ENCODE measurements at regions not wholly inside any gene's neighbourhood (a gene's known extent, or its start where the extent isn't known, plus 50 kb on each side); places are given as distances from the start of the nearest gene placed in this dataset.

DNA sequence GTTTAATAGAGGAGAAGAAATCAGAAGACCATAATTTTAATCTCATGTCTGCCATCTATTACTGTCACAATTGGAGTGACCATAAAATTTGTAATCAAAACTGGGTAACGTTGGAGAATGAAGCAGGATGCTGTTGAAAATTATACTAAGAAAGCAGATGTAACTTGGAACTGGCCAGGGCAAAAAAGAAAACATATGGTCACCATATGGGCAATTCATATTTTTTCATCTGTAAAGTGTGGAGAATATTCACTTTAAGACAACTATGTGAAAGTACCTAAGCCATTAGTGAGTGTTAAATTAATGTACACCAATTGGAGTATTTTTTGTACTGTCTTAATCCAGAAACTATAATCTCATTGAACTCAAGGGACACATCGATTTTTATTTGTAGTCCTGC is 1008.0 kb downstream of the GLUD2 start:
- no peak overlapping the region for H3K27ac Mint-ChIP-seq
- DNase-seq = no peak
- no peak for ATAC-seq (replicated peaks)
- H3K4me1 Mint-ChIP-seq = no peaks in the 10 kb centered on the region
- no peaks in the 10 kb centered on the region for H3K36me3 Mint-ChIP-seq
- no peaks in the 10 kb centered on the region for H3K9me3 Mint-ChIP-seq
- no peak overlapping the region for H3K4me3 Mint-ChIP-seq
- H3K27me3 Mint-ChIP-seq = no peaks in the 10 kb centered on the region

DNA sequence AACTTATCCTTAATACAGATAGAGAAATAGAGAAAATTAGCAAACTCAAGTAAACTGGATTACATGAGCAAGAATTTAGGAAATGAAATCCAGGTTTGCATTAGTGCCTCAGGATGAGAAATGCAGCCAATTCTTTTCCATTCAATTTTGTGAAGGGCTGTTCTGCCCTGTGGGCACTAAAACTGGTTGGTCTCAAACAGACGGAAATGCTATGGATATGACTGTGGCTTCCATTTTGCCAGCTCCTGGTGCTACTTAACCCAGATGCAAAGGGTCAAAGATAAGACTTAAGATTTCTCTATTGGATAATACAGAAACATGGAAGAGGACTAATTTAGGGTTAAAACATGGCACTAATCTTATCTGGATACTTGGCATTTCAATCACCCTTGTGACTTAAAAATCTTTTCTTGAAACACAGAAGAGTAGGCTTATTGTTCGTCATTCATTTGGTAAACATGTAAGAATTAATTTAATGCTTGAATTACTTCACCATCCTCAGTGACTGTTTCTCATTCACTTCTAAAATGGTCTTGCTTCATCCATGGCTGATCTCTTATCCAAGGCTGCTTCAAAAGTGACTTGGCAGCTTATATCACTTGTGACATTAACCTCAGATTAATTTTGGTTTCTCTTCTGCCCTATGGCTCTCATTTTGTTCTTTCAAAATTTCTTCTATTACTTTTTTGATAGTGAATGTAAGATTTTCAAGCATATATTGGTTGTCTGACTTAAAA is 1008.7 kb downstream of the GLUD2 start:
- H3K4me3 Mint-ChIP-seq = no peak overlapping the region
- no peak overlapping the region for H3K27ac Mint-ChIP-seq
- DNase-seq (no peak), ATAC-seq (replicated peaks) (no peak)
- H3K36me3 Mint-ChIP-seq = no peaks in the 10 kb centered on the region
- no peaks in the 10 kb centered on the region for H3K9me3 Mint-ChIP-seq
- H3K27me3 Mint-ChIP-seq = no peaks in the 10 kb centered on the region
- no peaks in the 10 kb centered on the region for H3K4me1 Mint-ChIP-seq

DNA sequence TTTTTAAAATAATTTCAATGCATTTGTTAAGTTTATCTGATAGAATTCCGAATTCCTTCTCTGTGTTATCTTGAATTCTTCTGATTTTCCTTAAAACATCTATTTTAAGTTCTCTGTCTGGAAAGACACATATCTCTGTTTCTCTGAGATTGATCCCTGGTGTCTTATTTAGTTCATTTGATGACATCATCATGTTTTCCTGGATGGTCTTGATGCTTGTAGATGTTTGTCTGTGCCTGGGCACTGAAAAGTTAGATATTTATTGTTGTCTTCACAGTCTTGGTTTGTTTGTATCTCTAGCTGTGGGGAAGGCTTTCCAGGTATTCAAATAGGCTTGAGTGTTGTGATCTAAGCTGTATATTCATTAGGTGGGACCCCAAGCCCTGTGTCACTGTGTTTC is 1028.8 kb downstream of the GLUD2 start:
- Mint-ChIP-seq H3K27me3 (no peaks in the 10 kb centered on the region), H3K27ac (no peak overlapping the region), H3K36me3 (no peaks in the 10 kb centered on the region), H3K9me3 (peaks cover 5 to 6% of the 10 kb centered on the region in 2 donors), H3K4me3 (no peak overlapping the region), H3K4me1 (no peaks in the 10 kb centered on the region)
- DNase-seq = no peak
- no peak for ATAC-seq (replicated peaks)

DNA sequence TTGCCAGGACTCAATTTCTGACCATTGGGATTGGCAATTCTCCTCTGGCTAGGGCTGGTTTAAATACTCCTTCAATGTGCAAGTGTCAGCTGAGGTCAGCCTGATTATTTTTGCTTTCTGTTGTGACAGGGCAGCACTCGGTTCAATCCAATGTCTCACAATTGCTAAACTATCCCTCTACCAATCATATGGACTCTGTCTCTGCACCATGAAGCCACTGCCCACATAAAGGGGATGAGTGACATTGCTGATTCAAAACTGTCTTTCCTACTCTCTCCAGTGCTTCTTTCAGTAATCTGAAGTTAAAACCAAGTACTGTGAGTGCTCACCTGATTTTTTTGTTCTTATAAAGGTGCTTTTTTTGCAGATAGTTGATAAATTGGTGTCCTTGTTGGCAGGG is 1030.7 kb downstream of the GLUD2 start:
- Mint-ChIP-seq H3K4me1 (no peaks in the 10 kb centered on the region), H3K36me3 (no peaks in the 10 kb centered on the region), H3K27me3 (no peaks in the 10 kb centered on the region), H3K9me3 (peaks cover 5 to 6% of the 10 kb centered on the region in 2 donors), H3K27ac (no peak overlapping the region), H3K4me3 (no peak overlapping the region)
- DNase-seq (no peak), ATAC-seq (replicated peaks) (no peak)

DNA sequence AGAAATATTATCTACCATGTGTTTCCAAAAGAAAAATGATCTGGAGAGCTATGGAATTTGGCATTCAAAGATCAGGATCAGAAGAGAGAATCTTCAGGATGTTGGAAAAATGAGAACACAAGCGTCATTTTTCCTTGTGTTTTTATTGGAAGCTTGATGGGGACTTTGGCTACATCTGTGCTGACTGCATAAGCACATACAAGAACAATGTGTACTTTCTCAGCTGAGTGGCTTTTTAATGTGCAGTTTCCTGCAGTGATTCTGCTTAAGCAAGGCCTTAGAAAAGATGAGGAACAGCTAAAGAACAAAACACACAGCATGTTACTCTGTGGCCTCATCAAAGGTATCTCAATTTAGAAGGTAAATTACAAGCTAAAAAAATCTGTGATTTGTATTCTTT is 1039.9 kb downstream of the GLUD2 start:
- no peak for DNase-seq
- Mint-ChIP-seq H3K4me1 (no peaks in the 10 kb centered on the region), H3K4me3 (no peak overlapping the region), H3K36me3 (no peaks in the 10 kb centered on the region), H3K9me3 (peaks cover 0 to 3% of the 10 kb centered on the region in 2 donors), H3K27ac (no peak overlapping the region), H3K27me3 (no peaks in the 10 kb centered on the region)
- no peak for ATAC-seq (replicated peaks)

DNA sequence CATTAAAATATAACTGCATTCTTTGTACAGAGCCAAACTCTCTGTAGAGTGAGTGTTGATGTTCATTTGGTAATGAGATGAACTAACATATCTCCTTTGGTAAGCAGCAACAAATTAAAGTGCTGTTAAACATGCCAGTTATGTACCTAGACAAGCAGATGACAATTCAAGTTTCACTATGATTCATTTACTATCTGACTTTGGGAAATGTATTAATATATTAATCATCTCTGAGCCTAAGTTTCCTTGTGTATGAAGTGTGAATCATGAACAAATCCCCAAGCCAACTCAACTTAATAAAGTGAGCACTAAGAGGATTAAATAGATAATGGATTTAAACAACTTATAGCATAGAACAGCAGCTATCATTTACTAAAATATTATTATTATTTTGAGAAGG is 1044.2 kb downstream of the GLUD2 start:
- no peaks in the 10 kb centered on the region for H3K4me1 Mint-ChIP-seq
- no peaks in the 10 kb centered on the region for H3K27me3 Mint-ChIP-seq
- no peaks in the 10 kb centered on the region for H3K36me3 Mint-ChIP-seq
- DNase-seq (no peak), ATAC-seq (replicated peaks) (no peak)
- no peak overlapping the region for H3K27ac Mint-ChIP-seq
- peaks cover 6 to 9% of the 10 kb centered on the region in 2 donors for H3K9me3 Mint-ChIP-seq
- H3K4me3 Mint-ChIP-seq = no peak overlapping the region

DNA sequence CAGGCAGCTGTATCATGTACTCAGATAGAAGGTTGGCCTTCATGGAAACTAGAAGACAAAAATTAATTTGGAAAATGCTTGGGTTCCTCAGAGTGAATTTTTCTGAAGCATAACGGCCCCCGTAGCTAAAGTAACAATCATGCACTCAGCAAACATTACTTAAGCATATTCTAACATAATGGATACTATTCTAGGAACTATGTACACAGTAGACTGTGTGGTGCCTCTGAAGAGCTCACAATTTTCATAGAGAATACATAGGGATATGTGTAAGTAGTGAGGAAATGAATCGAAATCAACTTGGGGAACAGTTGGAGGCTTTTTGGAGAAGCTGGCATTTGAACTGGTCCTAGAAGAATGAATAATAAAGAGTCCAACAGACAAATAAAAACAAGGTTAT is 1045.0 kb downstream of the GLUD2 start:
- ATAC-seq (replicated peaks) (no peak), DNase-seq (no peak)
- no peaks in the 10 kb centered on the region for H3K27me3 Mint-ChIP-seq
- H3K36me3 Mint-ChIP-seq = no peaks in the 10 kb centered on the region
- H3K27ac Mint-ChIP-seq = no peak overlapping the region
- H3K9me3 Mint-ChIP-seq = peaks cover 6 to 11% of the 10 kb centered on the region in 2 donors
- no peak overlapping the region for H3K4me3 Mint-ChIP-seq
- no peaks in the 10 kb centered on the region for H3K4me1 Mint-ChIP-seq

DNA sequence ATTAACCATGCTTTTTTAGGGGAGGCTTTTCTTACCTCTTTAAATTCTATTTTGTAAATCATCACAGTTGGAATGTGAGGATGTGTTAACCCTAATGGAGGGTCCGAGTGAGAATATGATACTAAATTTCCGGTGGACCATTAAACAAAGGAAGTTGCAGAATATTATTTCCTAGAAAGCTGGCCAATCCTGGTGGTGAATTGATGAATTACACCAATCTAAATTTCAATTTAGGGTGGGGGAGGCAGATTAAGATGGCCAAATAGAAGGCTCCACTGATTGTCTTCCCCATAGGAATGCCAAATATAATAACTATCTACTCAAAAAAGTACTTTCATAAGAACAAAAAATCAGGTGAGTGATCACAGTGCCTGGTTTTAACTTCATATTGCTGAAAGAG is 1045.6 kb downstream of the GLUD2 start:
- no peak for ATAC-seq (replicated peaks)
- no peak overlapping the region for H3K27ac Mint-ChIP-seq
- peaks cover 6 to 11% of the 10 kb centered on the region in 2 donors for H3K9me3 Mint-ChIP-seq
- H3K4me1 Mint-ChIP-seq = no peaks in the 10 kb centered on the region
- no peaks in the 10 kb centered on the region for H3K36me3 Mint-ChIP-seq
- no peak for DNase-seq
- H3K4me3 Mint-ChIP-seq = no peak overlapping the region
- H3K27me3 Mint-ChIP-seq = no peaks in the 10 kb centered on the region

DNA sequence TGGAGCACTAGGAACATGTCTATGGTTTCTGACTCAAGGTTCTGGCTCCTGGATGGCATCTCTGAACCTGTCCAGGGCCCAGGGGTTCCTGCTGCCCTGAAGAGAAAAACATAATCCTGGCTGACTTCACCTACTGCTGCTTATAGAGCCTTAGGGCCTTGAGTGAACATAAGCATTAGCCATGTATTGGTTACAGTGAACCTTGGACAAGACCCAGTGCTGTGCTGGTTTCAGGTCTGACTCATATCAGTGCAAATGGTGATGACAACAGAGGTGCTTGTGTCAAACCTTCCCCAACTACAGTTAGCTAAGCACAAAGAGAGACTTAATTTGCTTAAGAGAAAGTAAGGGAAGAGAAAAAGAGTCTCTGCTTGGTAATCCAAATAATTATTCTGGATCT is 1047.2 kb downstream of the GLUD2 start:
- ATAC-seq (replicated peaks) = no peak
- DNase-seq = no peak
- Mint-ChIP-seq H3K4me3 (no peak overlapping the region), H3K27me3 (no peaks in the 10 kb centered on the region), H3K27ac (no peak overlapping the region), H3K4me1 (no peaks in the 10 kb centered on the region), H3K9me3 (peaks cover 10 to 18% of the 10 kb centered on the region in 2 donors), H3K36me3 (no peaks in the 10 kb centered on the region)

DNA sequence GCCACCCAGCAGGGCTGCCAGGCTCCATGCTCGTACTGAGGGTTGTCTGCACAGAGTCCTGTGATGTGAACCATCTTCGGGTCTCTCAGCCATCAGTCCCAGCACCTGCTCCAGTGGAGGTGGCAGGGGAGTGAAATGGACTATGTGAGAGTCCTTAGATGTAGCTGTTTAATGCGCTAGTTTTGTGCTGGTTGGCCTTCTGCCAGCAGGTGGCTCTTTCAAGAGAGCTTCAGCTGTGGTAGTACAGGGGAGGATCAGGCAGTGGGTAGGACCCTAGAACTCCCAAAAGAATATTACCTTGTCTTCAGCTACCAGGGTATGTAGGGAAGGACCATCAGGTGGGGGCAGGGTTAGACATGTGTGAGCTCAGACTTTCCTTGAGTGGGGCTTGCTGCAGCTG is 1066.0 kb downstream of the GLUD2 start:
- H3K4me1 Mint-ChIP-seq = no peaks in the 10 kb centered on the region
- no peak overlapping the region for H3K27ac Mint-ChIP-seq
- peaks cover 5 to 9% of the 10 kb centered on the region in 2 donors for H3K9me3 Mint-ChIP-seq
- no peak for ATAC-seq (replicated peaks)
- no peak for DNase-seq
- no peaks in the 10 kb centered on the region for H3K27me3 Mint-ChIP-seq
- H3K4me3 Mint-ChIP-seq = no peak overlapping the region
- no peaks in the 10 kb centered on the region for H3K36me3 Mint-ChIP-seq

DNA sequence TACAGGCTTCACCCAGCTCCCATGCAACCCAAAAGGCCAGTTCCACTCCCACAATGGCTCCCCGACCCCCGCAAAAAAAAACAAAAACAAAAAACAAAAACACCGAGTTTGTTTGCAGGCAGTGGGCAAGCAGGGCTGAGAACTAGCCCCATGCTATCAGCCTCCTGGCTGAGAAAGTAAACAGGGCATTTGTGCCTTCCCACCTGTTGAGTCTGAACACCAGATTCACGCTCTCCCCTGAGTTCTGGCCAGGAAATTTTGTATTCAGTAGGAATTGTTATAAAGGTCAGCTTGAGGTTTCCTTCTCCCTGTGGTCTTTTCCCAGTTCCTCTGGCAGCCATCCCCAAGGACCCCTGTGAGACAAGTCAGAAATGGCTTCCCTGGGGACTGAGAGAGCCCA is 1066.5 kb downstream of the GLUD2 start:
- DNase-seq (no peak), ATAC-seq (replicated peaks) (no peak)
- peaks cover 5 to 9% of the 10 kb centered on the region in 2 donors for H3K9me3 Mint-ChIP-seq
- H3K27me3 Mint-ChIP-seq = no peaks in the 10 kb centered on the region
- no peaks in the 10 kb centered on the region for H3K4me1 Mint-ChIP-seq
- H3K36me3 Mint-ChIP-seq = no peaks in the 10 kb centered on the region
- no peak overlapping the region for H3K27ac Mint-ChIP-seq
- no peak overlapping the region for H3K4me3 Mint-ChIP-seq

DNA sequence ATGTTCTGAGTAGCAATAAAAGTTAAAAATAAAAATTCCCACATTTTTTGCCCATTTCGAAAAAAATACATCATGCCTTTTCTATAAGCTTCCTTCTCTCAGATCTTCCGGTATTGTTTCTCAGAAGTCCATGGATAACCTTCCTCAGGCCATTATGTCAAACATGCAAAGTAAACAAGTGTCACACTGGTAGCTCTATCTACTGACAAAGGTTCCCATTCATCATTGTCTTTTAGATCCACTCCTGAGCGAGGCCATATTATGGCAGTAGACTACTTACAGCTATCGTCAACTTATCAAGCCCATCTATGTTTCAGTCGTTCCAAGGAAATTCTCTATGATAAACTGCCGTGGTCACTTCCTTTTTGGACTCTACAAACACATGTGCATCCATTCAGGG is 1068.2 kb downstream of the GLUD2 start:
- ATAC-seq (replicated peaks) (no peak), DNase-seq (no peak)
- H3K4me3 Mint-ChIP-seq = no peak overlapping the region
- no peaks in the 10 kb centered on the region for H3K27me3 Mint-ChIP-seq
- H3K9me3 Mint-ChIP-seq = peaks cover 3 to 9% of the 10 kb centered on the region in 2 donors
- no peaks in the 10 kb centered on the region for H3K4me1 Mint-ChIP-seq
- H3K36me3 Mint-ChIP-seq = no peaks in the 10 kb centered on the region
- no peak overlapping the region for H3K27ac Mint-ChIP-seq

DNA sequence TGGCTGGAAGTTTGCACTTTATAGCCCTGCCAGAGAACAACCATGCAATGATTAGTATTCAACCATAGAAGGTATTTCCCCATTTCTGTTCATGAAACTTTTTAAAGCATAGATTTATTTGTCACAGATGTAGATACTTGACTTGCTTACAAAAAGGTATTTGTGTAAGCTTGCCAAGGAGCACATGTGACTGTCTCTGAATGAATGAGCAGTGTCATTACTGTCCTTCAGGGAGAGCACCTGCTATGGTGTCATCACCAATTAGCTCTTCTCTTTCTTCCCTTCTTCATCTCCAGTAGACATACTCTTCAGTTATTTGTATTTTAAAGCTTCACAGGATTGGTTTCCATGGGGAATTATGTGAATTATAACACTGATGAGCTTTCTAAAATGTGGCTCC is 1064.7 kb upstream of the GRIA3 start:
- Mint-ChIP-seq H3K36me3 (no peaks in the 10 kb centered on the region), H3K4me1 (no peaks in the 10 kb centered on the region), H3K27ac (no peak overlapping the region), H3K27me3 (no peaks in the 10 kb centered on the region), H3K4me3 (no peak overlapping the region), H3K9me3 (peaks cover 0 to under 1% of the 10 kb centered on the region in 2 donors)
- DNase-seq (no peak), ATAC-seq (replicated peaks) (no peak)

DNA sequence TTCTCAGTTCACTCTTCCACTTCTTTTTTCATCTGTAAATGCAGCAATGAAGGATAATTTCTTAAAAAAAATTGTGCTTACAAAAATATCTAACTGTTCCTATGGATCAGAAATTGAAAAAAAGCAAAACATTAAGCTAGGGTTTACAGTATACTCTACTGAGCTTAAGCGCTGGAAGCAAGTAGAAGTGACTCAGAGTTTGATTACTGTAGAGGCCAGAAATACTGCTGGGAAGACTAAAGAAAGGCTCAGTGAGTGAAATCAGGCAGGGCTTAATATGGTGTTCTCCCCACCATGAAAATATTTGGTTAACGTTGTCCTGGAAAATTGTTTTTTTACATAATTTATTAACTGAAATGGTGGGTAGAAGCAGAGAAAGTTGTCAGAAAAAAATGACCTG is 1061.8 kb upstream of the GRIA3 start:
- H3K27ac Mint-ChIP-seq = no peak overlapping the region
- no peaks in the 10 kb centered on the region for H3K4me1 Mint-ChIP-seq
- ATAC-seq (replicated peaks) (no peak), DNase-seq (no peak)
- no peak overlapping the region for H3K4me3 Mint-ChIP-seq
- no peaks in the 10 kb centered on the region for H3K27me3 Mint-ChIP-seq
- no peaks in the 10 kb centered on the region for H3K36me3 Mint-ChIP-seq
- H3K9me3 Mint-ChIP-seq = peaks cover under 1 to 7% of the 10 kb centered on the region in 2 donors

DNA sequence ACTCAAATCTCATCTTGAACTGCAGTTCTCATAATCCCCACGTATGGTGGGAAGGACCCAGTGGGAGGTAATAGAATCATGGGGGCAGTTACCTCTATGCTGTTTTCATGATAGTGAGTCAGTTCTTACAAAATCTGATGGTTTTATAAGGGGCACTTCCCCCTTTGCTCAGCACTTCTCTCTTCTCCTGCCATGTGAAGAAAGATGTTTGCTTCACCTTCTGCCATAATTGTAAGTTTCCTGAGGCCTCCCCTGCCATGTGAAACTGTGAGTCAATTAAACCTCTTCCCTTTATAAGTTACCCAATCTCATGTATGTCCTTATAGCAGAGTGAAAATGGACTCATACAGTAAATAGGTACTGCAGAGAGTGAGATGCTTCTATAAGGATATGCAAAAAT is 1050.6 kb upstream of the GRIA3 start:
- Mint-ChIP-seq H3K9me3 (peaks cover 7 to 9% of the 10 kb centered on the region in 2 donors), H3K27me3 (no peaks in the 10 kb centered on the region), H3K4me1 (no peaks in the 10 kb centered on the region), H3K27ac (no peak overlapping the region), H3K36me3 (no peaks in the 10 kb centered on the region), H3K4me3 (no peak overlapping the region)
- no peak for ATAC-seq (replicated peaks)
- no peak for DNase-seq

DNA sequence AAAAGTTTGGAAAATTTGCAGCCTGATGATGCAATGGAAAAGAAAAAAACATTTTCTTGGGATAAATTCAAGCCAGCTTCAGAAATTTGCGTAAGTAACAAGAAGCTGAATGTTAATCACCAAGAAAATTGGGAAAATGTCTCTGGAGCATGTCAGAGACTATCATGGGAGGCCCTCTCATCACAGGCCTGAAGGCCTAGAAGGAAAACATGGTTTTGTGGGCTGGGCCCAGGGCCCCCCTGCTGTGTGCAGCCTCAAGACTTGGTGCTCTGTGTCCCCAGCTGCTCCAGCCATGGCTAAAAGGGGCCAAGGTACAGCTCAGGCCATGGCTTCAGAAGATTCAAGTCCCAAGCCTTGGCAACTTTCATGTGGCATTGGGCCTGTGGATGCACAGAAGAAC is 1049.8 kb upstream of the GRIA3 start:
- no peaks in the 10 kb centered on the region for H3K4me1 Mint-ChIP-seq
- peaks cover 7 to 9% of the 10 kb centered on the region in 2 donors for H3K9me3 Mint-ChIP-seq
- DNase-seq (no peak), ATAC-seq (replicated peaks) (no peak)
- no peak overlapping the region for H3K27ac Mint-ChIP-seq
- H3K4me3 Mint-ChIP-seq = no peak overlapping the region
- no peaks in the 10 kb centered on the region for H3K27me3 Mint-ChIP-seq
- no peaks in the 10 kb centered on the region for H3K36me3 Mint-ChIP-seq

Measured in stimulated activated naive B cell treated with anti-CD40 and anti-IgM and Interleukin-4, amounts not matched to agents 10 μg/mL and 1 μg/mL and 100 μg/mL, for 72 hours (primary cell).